Nephron (organoid): ENCODE measurements at regions not wholly inside any gene's neighbourhood (a gene's known extent, or its start where the extent isn't known, plus 50 kb on each side); places are given as distances from the start of the nearest gene placed in this dataset.
A peak's percentile ranks its signal among the peaks of the same experiment; 100 is the strongest.

Source experiments
- H3K27ac Mint-ChIP-seq, 3 experiments: 2 replicates each; pipeline ENCODE4 v1.8.0; 2020; ENCODE audit warnings: mixed read lengths in 3 of 3, mild to moderate bottlenecking in 2 of 3, moderate library complexity in 1 of 3
- H3K27me3 Mint-ChIP-seq: 2 replicates; pipeline ENCODE4 v1.8.0; 2021; ENCODE audit warnings: low read depth, mild to moderate bottlenecking, moderate library complexity, mixed read lengths
- H3K36me3 Mint-ChIP-seq: 2 replicates; pipeline ENCODE4 v1.8.0; 2020; ENCODE audit warnings: low read depth, mixed read lengths
- H3K4me1 Mint-ChIP-seq: 2 replicates; pipeline ENCODE4 v1.8.0; 2020; ENCODE audit warnings: mixed read lengths
- H3K4me3 Mint-ChIP-seq, 3 experiments: 2 replicates each; pipeline ENCODE4 v1.8.0; 2020; ENCODE audit warnings: mild to moderate bottlenecking in 3 of 3, mixed read lengths in 3 of 3, moderate library complexity in 2 of 3
- H3K9me3 Mint-ChIP-seq: 2 replicates; pipeline ENCODE4 v1.8.0; 2020; ENCODE audit warnings: mixed read lengths
- TF ChIP-seq, protein P1 (sequence below), 3 experiments: fragments of 200-600 bp; sonication (generic); IDR thresholded peaks; one replicate each; pipeline ENCODE4 v1.5.0; 2021; ENCODE audit warnings: antibody characterized with exemption in 3 of 3; ENCODE audit not compliant: unreplicated experiment in 3 of 3

DNA sequence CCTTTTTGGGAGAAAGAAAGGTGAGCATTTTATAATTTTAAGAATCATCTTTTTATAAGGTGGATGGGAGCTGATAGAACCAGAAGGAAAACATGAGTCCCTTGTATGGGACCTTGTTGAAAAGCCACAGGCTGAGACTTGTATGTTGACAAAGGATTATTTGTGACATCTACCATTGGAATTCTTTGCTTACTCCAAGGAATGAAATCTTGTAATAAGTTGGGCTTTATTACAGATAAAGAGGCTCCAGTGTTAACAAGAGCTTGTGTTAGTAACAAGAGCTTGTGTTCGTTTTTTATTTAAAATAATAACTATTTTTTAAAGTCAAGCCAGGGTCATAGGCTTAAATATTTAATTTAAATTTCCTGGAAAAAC, 201.1 kb upstream of the CHRM3 start:
- Mint-ChIP-seq H3K27ac (no peak overlapping the region), H3K27me3 (peaks cover 4% of the 10 kb centered on the region), H3K4me3 (no peak overlapping the region), H3K4me1 (peaks cover 6% of the 10 kb centered on the region), H3K36me3 (no peaks in the 10 kb centered on the region), H3K9me3 (no peaks in the 10 kb centered on the region)
- TF ChIP-seq, protein P1, sequence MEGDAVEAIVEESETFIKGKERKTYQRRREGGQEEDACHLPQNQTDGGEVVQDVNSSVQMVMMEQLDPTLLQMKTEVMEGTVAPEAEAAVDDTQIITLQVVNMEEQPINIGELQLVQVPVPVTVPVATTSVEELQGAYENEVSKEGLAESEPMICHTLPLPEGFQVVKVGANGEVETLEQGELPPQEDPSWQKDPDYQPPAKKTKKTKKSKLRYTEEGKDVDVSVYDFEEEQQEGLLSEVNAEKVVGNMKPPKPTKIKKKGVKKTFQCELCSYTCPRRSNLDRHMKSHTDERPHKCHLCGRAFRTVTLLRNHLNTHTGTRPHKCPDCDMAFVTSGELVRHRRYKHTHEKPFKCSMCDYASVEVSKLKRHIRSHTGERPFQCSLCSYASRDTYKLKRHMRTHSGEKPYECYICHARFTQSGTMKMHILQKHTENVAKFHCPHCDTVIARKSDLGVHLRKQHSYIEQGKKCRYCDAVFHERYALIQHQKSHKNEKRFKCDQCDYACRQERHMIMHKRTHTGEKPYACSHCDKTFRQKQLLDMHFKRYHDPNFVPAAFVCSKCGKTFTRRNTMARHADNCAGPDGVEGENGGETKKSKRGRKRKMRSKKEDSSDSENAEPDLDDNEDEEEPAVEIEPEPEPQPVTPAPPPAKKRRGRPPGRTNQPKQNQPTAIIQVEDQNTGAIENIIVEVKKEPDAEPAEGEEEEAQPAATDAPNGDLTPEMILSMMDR (IDR thresholded peaks at IDR 0.05; ENCODE audit: unreplicated experiment in 3 of 3): no peak

- Mint-ChIP-seq H3K27me3 (peaks cover 4% of the 10 kb centered on the region), H3K4me3 (no peak overlapping the region)
- TF ChIP-seq, protein P1 (IDR thresholded peaks at IDR 0.05; ENCODE audit: unreplicated experiment in 3 of 3): no peak
These were observed 201.7 kb upstream of the CHRM3 start for GRCh38 chr1:239184561-239185244.

DNA sequence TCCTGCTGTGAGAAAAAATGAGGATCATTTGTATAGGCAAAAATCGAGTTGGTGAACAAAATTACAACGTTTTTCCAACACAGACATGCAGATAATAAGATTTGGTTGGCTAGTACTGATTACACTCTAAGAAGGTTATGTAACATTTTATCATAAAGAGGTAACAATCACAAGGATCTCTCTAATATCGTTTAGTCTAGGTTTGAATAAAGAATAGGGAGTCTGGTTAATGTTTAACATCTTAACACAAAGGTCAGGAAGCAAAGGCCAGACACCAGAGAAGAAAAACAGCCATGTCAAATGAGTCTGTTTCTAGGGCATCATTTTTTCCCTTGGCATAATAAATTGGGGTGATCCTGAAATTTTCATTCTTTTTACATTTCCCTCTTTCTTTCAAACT, 207.4 kb upstream of the CHRM3 start:
- Mint-ChIP-seq H3K36me3 (no peaks in the 10 kb centered on the region), H3K9me3 (no peaks in the 10 kb centered on the region), H3K27ac (peak overlapping the region in 2 of 3 experiments; percentile 15 to 75), H3K4me3 (no peak overlapping the region), H3K27me3 (no peaks in the 10 kb centered on the region), H3K4me1 (peaks cover 6% of the 10 kb centered on the region)
- TF ChIP-seq, protein P1 (IDR thresholded peaks at IDR 0.05; ENCODE audit: unreplicated experiment in 3 of 3): no peak

More at GRCh38 chr1:239184561-239185244, 201.7 kb upstream of the CHRM3 start:
- Mint-ChIP-seq H3K9me3 (no peaks in the 10 kb centered on the region), H3K36me3 (no peaks in the 10 kb centered on the region), H3K27ac (no peak overlapping the region), H3K4me1 (peaks cover 6% of the 10 kb centered on the region)

DNA sequence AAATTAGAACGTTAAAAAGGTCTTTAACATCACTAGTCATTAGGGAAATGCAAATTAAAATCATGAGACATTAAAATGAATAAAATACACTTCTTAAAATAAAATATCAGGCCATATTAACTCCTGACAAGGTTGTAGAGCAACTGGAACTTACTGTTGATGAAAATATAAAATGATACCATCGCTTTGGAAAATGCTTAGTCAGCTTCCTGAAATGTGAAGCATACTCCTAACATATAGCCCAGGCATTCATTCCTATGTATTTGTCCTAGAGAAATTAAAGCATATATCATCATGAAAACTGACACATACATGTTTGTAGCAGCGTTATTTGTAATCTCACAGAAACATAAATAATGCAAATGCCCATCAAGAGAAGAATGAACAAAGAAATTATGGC, 211.5 kb upstream of the CHRM3 start:
- Mint-ChIP-seq H3K27ac (no peak overlapping the region), H3K36me3 (no peaks in the 10 kb centered on the region), H3K4me3 (no peak overlapping the region), H3K27me3 (no peaks in the 10 kb centered on the region), H3K4me1 (no peaks in the 10 kb centered on the region), H3K9me3 (peaks cover 7% of the 10 kb centered on the region)
- TF ChIP-seq, protein P1 (IDR thresholded peaks at IDR 0.05; ENCODE audit: unreplicated experiment in 3 of 3): no peak

DNA sequence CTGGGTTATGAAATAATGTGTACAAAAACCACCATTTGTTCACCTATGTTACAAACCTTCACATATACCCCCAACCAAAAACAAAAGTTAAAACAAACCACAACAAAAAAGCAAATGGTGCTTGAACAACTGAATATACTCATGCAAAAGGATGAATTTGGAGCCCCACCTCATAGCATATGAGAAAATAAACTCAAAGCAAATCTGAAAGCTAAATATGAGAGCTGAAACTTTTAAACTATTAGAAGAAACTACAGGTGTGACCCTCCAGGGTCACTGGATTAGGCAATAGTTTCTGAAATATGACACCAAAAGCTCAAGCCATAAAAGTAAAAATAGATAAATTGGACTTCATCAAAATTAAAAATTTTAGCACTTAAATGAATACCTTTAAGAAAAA, 215.5 kb upstream of the CHRM3 start:
- peaks cover 9% of the 10 kb centered on the region for H3K9me3 Mint-ChIP-seq
- no peaks in the 10 kb centered on the region for H3K36me3 Mint-ChIP-seq
- H3K27me3 Mint-ChIP-seq: no peaks in the 10 kb centered on the region
- H3K27ac Mint-ChIP-seq: no peak overlapping the region
- TF ChIP-seq, protein P1 (IDR thresholded peaks at IDR 0.05; ENCODE audit: unreplicated experiment in 3 of 3): no peak
- H3K4me3 Mint-ChIP-seq: no peak overlapping the region
- no peaks in the 10 kb centered on the region for H3K4me1 Mint-ChIP-seq

- Mint-ChIP-seq H3K27ac (no peak overlapping the region), H3K9me3 (peaks cover 9% of the 10 kb centered on the region), H3K4me3 (no peak overlapping the region), H3K4me1 (no peaks in the 10 kb centered on the region), H3K36me3 (no peaks in the 10 kb centered on the region), H3K27me3 (no peaks in the 10 kb centered on the region)
- TF ChIP-seq, protein P1 (IDR thresholded peaks at IDR 0.05; ENCODE audit: unreplicated experiment in 3 of 3): no peak
These were observed 217.1 kb upstream of the CHRM3 start for GRCh38 chr1:239169276-239169675.
